ENCODE measurements at regions not wholly inside any gene's neighbourhood (a gene's known extent, or its start where the extent isn't known, plus 50 kb on each side); places are given as distances from the start of the nearest gene placed in this dataset.
"Not testable (repeated sequence)": the region's sequence is repeated elsewhere in the genome, so short reads cannot be mapped to it uniquely, and the experiment has no call there.

GRCh38 chr13:24985896-24986295, 110.0 kb upstream of the PABPC3 start:
- 68% methylated on average over 2 of the region's 2 CpGs for WGBS
- peaks cover 41% of the 10 kb centered on the region for H3K27me3 ChIP-seq

GRCh38 chr13:24986826-24987225, 109.1 kb upstream of the PABPC3 start:
- Histone ChIP-seq H3K4me1 (no peaks in the 10 kb centered on the region), H3K36me3 (no peaks in the 10 kb centered on the region), H3K27me3 (peaks cover 39% of the 10 kb centered on the region), H3K4me3 (no peak overlapping the region), H3K27ac (no peak overlapping the region), H3K9me3 (no peaks in the 10 kb centered on the region)
- WGBS, result 85% methylated on average over 9 of the region's 9 CpGs
- TF ChIP-seq POLR2AphosphoS5 (IDR thresholded peaks at IDR 0.05), result no peak
- TF ChIP-seq POLR2A (IDR thresholded peaks at IDR 0.05), result no peak
- TF ChIP-seq EP300 (IDR thresholded peaks at IDR 0.05), result no peak
- no peak for TF ChIP-seq CTCF (IDR thresholded peaks at IDR 0.05)
- DNase-seq (ENCODE audit: low spot score in 2 of 2), result no peak

More at GRCh38 chr13:24985896-24986295, 110.0 kb upstream of the PABPC3 start:
- Histone ChIP-seq H3K36me3 (no peaks in the 10 kb centered on the region), H3K4me3 (no peak overlapping the region), H3K27ac (no peak overlapping the region), H3K9me3 (no peaks in the 10 kb centered on the region), H3K4me1 (no peaks in the 10 kb centered on the region)
- TF ChIP-seq POLR2AphosphoS5 (IDR thresholded peaks at IDR 0.05) (no peak), EP300 (IDR thresholded peaks at IDR 0.05) (no peak), CTCF (IDR thresholded peaks at IDR 0.05) (no peak), POLR2A (IDR thresholded peaks at IDR 0.05) (no peak)
- DNase-seq (ENCODE audit: low spot score in 2 of 2), result no peak

GRCh38 chr13:24989959-24990358, 106.0 kb upstream of the PABPC3 start:
- H3K27me3 ChIP-seq, result peaks cover 34% of the 10 kb centered on the region
- H3K4me1 ChIP-seq; H3K9me3 ChIP-seq; DNase-seq (ENCODE audit: low spot score in 2 of 2); H3K36me3 ChIP-seq; H3K27ac ChIP-seq; H3K4me3 ChIP-seq: not testable (repeated sequence)
- WGBS, result 51% methylated on average over 6 of the region's 6 CpGs

GRCh38 chr13:24992946-24993345, 103.0 kb upstream of the PABPC3 start:
- WGBS, result 77% methylated on average over 4 of the region's 4 CpGs
- not testable (repeated sequence) for H3K36me3 ChIP-seq; H3K4me1 ChIP-seq; DNase-seq (ENCODE audit: low spot score in 2 of 2); H3K9me3 ChIP-seq; H3K27ac ChIP-seq; H3K4me3 ChIP-seq
- peaks cover 21% of the 10 kb centered on the region for H3K27me3 ChIP-seq

GRCh38 chr13:24995225-24995804, 100.6 kb upstream of the PABPC3 start:
- peak in 1 of 2 donors; percentile 81 for TF ChIP-seq CTCF (IDR thresholded peaks at IDR 0.05)
- no peak for TF ChIP-seq POLR2AphosphoS5 (IDR thresholded peaks at IDR 0.05)
- Histone ChIP-seq H3K27ac (no peak overlapping the region), H3K36me3 (no peaks in the 10 kb centered on the region), H3K4me1 (no peaks in the 10 kb centered on the region), H3K27me3 (peaks cover 6% of the 10 kb centered on the region), H3K4me3 (no peak overlapping the region), H3K9me3 (no peaks in the 10 kb centered on the region)
- WGBS, result 10% methylated on average over 6 of the region's 6 CpGs
- no peak for DNase-seq (ENCODE audit: low spot score in 2 of 2)

GRCh38 chr13:24997367-24997967, 98.5 kb upstream of the PABPC3 start:
- no peak for DNase-seq (ENCODE audit: low spot score in 2 of 2)
- Histone ChIP-seq H3K9me3 (no peaks in the 10 kb centered on the region), H3K4me3 (no peak overlapping the region), H3K4me1 (no peaks in the 10 kb centered on the region), H3K27me3 (peaks cover 4% of the 10 kb centered on the region), H3K27ac (no peak overlapping the region), H3K36me3 (no peaks in the 10 kb centered on the region)
- TF ChIP-seq CTCF (IDR thresholded peaks at IDR 0.05), result peak; percentile 21 to 61
- TF ChIP-seq POLR2A (IDR thresholded peaks at IDR 0.05), result no peak
- WGBS, result 35% methylated on average over 10 of the region's 10 CpGs

Measured in suprapubic skin (tissue), 4 donors.